Head of caudate nucleus (tissue), 42 donors: ENCODE measurements at regions not wholly inside any gene's neighbourhood (a gene's known extent, or its start where the extent isn't known, plus 50 kb on each side); places are given as distances from the start of the nearest gene placed in this dataset.
A peak's percentile ranks its signal among the peaks of the same experiment; 100 is the strongest.

ENCODE experiments used
- DNase-seq, 42 donors: peaks; one replicate each; pipeline versions ENCODE4 v3.0.0 to v3.0.0-alpha.2; 2020 to 2021; ENCODE audit warnings: mixed read lengths in 7 of 42
- intact Hi-C: fragments of 100-400 bp; cut with DNase I; formaldehyde crosslinking; loops from one replicate; pipeline ENCODE4 v1.15.0; 2022

GRCh38 chr11:16685914-16686313, 52.5 kb upstream of the C11orf58 start:
- intact Hi-C loops = no loop called here
- DNase-seq = no peak

GRCh38 chr11:16678466-16679116, 59.9 kb upstream of the C11orf58 start:
- no peak for DNase-seq
- intact Hi-C loops = no loop called here

DNA sequence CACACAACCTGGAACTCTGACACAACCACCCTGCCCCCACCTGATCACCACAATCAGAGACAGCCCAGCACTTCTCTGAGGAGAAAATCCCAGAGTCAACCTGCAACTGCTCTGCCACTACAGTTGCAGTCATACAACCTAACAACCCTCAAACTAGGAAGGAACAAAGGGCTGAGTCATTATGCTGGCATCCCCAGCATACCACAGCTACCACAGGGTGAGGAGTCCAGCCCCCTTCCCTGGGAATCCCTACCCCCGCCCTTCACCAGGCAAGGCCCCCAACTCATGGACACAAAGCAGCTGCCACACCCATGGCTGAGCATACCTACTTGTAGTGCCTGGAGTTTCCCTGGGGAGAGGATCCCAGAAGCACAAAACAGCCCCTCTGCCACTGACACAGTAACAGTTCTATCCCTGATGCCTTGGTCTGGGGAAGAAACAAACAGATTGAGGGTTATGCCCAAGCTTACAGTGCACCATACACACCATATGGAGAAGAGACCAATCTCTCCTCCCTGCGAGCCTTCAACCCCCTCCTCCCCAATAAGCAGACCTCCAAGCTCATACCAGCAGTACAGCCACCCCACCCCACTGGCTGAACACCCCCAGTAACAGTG, 68.5 kb upstream of the C11orf58 start:
- no peak for DNase-seq
- intact Hi-C loops = no loop called here

DNA sequence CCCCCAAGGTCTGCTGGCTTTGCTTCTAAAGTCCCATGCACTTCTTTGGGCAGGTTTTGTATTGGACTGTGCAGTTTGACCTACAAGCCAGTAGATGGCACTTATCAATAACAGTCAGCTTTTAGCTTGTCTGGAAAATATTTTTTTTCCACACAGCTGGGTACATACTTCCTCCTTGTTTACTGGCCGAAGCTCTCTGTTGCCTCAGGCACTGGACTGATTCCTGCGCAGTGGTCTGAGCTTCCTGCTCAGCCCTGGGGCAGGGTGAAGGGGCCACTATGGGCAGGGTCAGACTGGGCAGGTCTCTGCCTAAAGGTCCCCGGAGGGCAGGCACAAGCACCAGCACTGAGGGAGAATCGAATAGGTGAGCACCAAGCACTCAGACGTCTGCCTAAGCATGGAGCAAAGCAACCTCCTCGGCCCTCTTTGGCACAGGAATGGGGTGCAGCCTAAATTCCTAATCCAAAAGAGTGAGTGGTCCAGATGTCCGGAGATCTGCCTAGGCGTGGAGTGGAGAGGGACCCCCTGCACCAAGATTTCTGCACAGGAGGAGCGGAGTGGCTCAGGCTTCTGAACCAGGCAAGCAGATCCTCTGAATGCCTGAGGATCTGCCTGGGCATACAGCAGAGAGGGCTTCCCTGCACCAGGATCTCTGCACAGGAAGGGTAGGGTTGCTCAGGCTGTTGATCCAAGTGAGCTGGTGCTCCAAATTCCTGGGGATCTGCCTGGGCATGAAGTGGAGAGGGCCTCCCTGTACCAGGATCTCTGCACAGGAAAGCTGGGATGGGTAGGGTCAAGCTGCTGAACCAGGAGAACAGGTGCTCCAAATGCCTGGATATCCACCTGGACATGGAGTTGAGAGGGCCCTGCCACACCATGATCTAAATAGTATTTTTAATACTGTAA, 105.9 kb upstream of the C11orf58 start:
- DNase-seq = no peak
- intact Hi-C loops = no loop called here

DNA sequence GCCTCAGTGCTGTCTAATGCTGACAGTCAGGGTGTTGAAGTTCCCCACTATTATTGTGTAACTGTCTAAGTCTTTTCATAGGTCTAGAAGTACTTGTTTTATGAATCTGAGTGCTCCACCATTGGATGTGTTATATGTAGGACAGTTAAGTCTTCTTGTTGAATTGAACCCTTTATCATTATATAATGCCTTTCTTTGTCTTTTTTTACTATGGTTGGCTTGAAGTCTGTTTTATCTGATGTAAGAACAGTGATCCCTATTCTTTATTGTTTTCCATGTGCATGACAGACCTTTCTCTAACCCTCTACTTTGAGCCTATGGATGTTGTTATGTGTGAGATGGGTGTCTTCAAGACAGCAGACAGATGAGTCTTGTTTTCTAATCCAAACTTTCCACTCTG, 107.8 kb upstream of the C11orf58 start:
- DNase-seq = no peak
- intact Hi-C loops = no loop called here

GRCh38 chr11:16618431-16618830, 120.0 kb upstream of the C11orf58 start:
- DNase-seq = no peak
- intact Hi-C loops = no loop called here

DNA sequence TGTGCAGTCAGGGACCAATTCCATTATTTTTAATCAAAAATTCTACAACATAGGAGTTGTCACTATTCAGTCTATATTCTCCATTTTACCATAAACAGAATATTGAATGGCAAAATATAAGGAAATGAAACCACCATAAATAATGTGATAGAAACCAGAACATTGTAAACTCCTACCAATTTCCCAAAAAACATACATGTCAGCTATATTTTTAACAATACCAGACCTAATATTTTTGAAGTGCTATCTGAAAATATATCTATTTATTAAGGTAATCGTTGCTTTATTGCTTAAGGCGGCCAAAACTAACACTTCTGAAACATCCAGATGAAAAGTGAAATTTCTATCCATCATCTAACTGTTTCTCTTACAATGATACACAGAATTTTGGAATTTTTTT, 123.0 kb upstream of the C11orf58 start:
- DNase-seq = no peak
- intact Hi-C loops = no loop called here

- intact Hi-C loops = loop anchor here (5.0 kb wide), 1 partner anchor 786 kb away; no protein-coding TSS in a partner anchor
- peak; percentile 81 to 95 (median 90) for DNase-seq
Observed at GRCh38 chr11:16613512-16614381, 124.7 kb upstream of the C11orf58 start.

DNA sequence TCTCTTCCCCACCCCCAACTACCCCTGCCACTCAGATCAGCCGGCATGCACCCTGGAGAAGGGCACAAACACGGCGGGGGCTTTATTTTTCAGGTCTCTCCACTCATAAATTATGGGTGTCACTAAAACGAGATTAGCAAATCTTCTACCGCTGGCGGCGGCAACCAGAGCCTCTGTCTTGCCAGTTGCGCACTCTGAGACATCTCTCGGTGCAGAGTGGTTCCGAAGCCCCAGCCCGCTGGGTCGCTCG, 125.3 kb upstream of the C11orf58 start:
- intact Hi-C loops = loop anchor here (5.0 kb wide), 1 partner anchor 786 kb away; no protein-coding TSS in a partner anchor

GRCh38 chr11:16612566-16613261, 125.7 kb upstream of the C11orf58 start:
- intact Hi-C loops = loop anchor here (5.0 kb wide), 1 partner anchor 785 kb away; no protein-coding TSS in a partner anchor
- DNase-seq = peak in 2 of 42 donors; percentile 9 to 28

More for the DNA sequence above, 125.3 kb upstream of the C11orf58 start:
- DNase-seq = peak in 14 of 42 donors; percentile 5 to 69 (median 34)

GRCh38 chr11:16611926-16612565, 126.4 kb upstream of the C11orf58 start:
- peak in 2 of 42 donors; percentile 24 to 36 for DNase-seq
- intact Hi-C loops = loop anchor here (5.0 kb wide), 1 partner anchor 785 kb away; no protein-coding TSS in a partner anchor

GRCh38 chr11:16611401-16611921, 127.0 kb upstream of the C11orf58 start:
- no peak for DNase-seq
- intact Hi-C loops = loop anchor here (5.0 kb wide), 1 partner anchor 784 kb away; no protein-coding TSS in a partner anchor

DNA sequence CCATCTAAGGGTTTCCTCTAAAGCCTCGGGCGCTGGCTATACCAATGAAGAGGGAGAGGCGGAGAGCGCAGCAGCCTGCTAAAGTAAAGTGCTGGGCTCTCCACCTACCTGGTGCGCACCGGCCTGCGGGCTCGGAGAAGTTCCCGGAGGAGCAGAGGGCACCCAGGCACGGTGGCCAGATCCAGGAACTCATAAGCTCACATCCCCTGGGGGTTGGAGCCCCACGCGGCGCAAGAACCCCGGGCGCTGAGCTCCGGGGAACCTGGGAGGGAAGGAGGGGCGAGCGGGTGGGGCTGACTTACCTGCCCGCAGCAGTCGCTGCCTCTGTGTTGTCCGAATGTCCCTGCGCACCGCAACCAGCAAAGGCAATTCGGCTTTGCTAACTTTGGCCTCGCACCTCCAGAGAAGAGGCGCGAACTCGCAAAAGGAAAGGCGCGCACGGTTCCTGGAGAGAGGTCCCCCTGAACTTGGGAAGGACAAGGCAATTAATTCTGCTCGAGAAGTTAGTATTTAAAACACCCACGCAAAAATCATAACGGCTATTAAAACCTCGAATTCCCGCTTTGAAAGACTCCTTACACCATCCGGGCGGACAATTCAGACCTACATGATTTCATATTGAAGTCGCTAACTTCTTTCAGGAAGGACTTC, 127.6 kb upstream of the C11orf58 start:
- intact Hi-C loops = loop anchor here (5.0 kb wide), 1 partner anchor 784 kb away; no protein-coding TSS in a partner anchor
- DNase-seq = no peak

DNA sequence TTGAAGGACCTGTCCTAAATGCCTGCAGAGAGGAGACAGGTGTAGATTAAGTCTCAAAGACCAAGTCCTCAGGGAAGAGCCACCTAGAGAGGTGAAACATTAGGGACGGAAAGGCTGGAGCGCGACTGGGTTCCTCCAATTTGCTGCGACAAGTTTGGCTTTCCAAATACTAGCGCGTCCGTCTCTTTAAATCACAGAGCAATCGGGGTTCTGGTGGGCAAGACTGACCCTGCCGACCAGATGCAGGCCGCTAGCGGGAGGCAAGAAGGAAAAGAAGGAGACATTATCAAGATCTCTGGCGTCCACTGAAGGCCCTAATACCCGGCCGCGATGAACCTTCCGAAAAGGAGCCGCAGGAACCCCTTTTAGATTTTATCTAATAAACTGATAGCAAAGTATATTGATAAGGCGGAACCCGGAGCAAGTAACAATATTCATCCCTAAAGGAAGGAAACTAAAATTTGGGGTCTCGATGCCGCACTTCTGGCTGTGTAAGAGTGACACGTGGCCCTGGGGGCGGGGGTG, 128.2 kb upstream of the C11orf58 start:
- DNase-seq = no peak
- intact Hi-C loops = loop anchor here (5.0 kb wide), 1 partner anchor 783 kb away; no protein-coding TSS in a partner anchor

DNA sequence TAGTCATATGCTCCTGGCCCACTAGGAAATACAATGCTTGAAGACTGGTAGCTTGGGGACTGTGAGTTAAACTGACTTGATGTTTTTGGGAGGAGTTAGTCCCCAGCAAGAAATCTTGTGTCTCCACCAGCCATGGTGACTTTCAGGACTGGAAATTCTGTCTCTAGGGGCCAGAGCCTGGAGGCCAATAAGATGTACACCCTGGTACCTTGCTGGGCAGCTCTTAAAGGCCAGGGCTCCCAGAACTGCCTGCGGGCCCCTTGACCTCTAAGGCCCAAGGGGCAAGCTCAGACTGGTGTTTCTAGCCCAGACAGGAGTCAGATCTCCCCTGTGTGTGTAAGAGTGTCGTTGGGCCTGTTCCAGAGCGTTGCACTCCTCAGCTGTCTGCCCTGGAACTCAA, 128.7 kb upstream of the C11orf58 start:
- intact Hi-C loops = loop anchor here (5.0 to 10.0 kb wide), 4 partner anchors 207 to 962 kb away; no protein-coding TSS in a partner anchor
- DNase-seq = no peak
